Smooth muscle cell (in vitro differentiated cells): ENCODE measurements at regions not wholly inside any gene's neighbourhood (a gene's known extent, or its start where the extent isn't known, plus 50 kb on each side); places are given as distances from the start of the nearest gene placed in this dataset.

ENCODE experiments used
- DNase-seq: peaks from one replicate; lab custom pipeline; 2025; ENCODE audit not compliant: unreplicated experiment; lab: John Stamatoyannopoulos, UW
- H2AFZ ChIP-seq: fragments of 200-600 bp; sonication (generic); 2 replicates; pipeline ENCODE4 v1.6.0; 2016; ENCODE audit warnings: antibody characterized with exemption, low read depth, mild to moderate bottlenecking
- H3F3A ChIP-seq: fragments of 200-600 bp; sonication (generic); 2 replicates; pipeline ENCODE4 v1.6.0; 2017; ENCODE audit warnings: antibody characterized with exemption, low read depth
- H3K27ac ChIP-seq: fragments of 200-600 bp; sonication (generic); 2 replicates; pipeline ENCODE4 v1.5.1; 2016; ENCODE audit warnings: low read depth, mild to moderate bottlenecking
- H3K27me3 ChIP-seq: fragments of 200-600 bp; sonication (generic); 2 replicates; pipeline ENCODE4 v1.6.1; 2016; ENCODE audit warnings: low read depth, mild to moderate bottlenecking
- H3K36me3 ChIP-seq: fragments of 200-600 bp; sonication (generic); 2 replicates; pipeline ENCODE4 v1.5.1; 2016; ENCODE audit warnings: low read depth
- H3K4me1 ChIP-seq: fragments of 200-600 bp; sonication (generic); 2 replicates; pipeline ENCODE4 v1.5.1; 2016; ENCODE audit warnings: low read depth
- H3K4me2 ChIP-seq: fragments of 200-600 bp; sonication (generic); 2 replicates; pipeline ENCODE4 v1.6.0; 2016; ENCODE audit warnings: mild to moderate bottlenecking
- H3K4me3 ChIP-seq: fragments of 200-600 bp; sonication (generic); 2 replicates; pipeline ENCODE4 v1.5.1; 2016; ENCODE audit warnings: mild to moderate bottlenecking
- H3K79me2 ChIP-seq: fragments of 200-600 bp; sonication (generic); 2 replicates; pipeline ENCODE4 v1.6.0; 2016; ENCODE audit warnings: low read depth, mild to moderate bottlenecking
- H3K9ac ChIP-seq: fragments of 200-600 bp; sonication (generic); 2 replicates; pipeline ENCODE4 v1.6.0; 2016; ENCODE audit warnings: low read depth
- H3K9me3 ChIP-seq: fragments of 200-600 bp; sonication (generic); replicated peaks from 2 replicates; pipeline ENCODE4 v1.5.1; 2016; ENCODE audit warnings: low read depth
- H4K20me1 ChIP-seq: fragments of 200-600 bp; sonication (generic); 2 replicates; pipeline ENCODE4 v1.6.0; 2016; ENCODE audit warnings: low read depth
- WGBS: methylation state at CpG from one replicate; pipeline ENCODE4 v1.1.7; 2016; ENCODE audit warnings: low lambda C conversion rate; 5-methylcytosine and 5-hydroxymethylcytosine counted together
- TF ChIP-seq, protein P1 (sequence below): fragments of 200-600 bp; sonication (generic); IDR thresholded peaks from 2 replicates; pipeline ENCODE4 v1.5.1; 2017; ENCODE audit warnings: borderline replicate concordance, mild to moderate bottlenecking, antibody characterized with exemption; ENCODE audit not compliant: insufficient read depth, poor library complexity, severe bottlenecking

DNA sequence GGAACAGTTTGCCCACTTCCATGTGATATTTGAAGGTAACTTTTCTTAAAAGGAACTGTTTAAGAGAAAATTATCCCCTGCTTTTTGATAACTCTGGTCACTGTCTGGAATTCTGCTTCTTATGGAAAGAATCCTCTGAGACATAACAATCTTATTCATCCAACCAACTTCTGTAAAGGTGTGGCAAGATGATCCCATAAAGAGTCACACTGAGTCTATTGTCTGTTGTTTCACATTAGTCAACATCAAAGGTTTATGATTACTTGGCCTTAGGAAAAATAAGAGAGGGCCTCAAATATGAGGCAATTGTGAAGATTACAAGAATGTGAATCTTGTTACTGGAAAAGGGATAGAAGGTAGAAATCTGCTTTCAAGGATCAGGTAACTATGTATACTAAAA is 88.0 kb upstream of the MAGEB18 start:
- no peak for DNase-seq
- Histone ChIP-seq H3K9me3 (no peaks in the 10 kb centered on the region), H3K9ac (no peak overlapping the region), H3K27me3 (no peaks in the 10 kb centered on the region), H3K4me3 (no peak overlapping the region), H3K36me3 (no peaks in the 10 kb centered on the region), H3F3A (no peaks in the 10 kb centered on the region), H4K20me1 (no peaks in the 10 kb centered on the region), H3K4me2 (no peak overlapping the region), H2AFZ (no peak overlapping the region), H3K79me2 (no peaks in the 10 kb centered on the region), H3K27ac (no peak overlapping the region), H3K4me1 (no peaks in the 10 kb centered on the region)
- TF ChIP-seq, protein P1, sequence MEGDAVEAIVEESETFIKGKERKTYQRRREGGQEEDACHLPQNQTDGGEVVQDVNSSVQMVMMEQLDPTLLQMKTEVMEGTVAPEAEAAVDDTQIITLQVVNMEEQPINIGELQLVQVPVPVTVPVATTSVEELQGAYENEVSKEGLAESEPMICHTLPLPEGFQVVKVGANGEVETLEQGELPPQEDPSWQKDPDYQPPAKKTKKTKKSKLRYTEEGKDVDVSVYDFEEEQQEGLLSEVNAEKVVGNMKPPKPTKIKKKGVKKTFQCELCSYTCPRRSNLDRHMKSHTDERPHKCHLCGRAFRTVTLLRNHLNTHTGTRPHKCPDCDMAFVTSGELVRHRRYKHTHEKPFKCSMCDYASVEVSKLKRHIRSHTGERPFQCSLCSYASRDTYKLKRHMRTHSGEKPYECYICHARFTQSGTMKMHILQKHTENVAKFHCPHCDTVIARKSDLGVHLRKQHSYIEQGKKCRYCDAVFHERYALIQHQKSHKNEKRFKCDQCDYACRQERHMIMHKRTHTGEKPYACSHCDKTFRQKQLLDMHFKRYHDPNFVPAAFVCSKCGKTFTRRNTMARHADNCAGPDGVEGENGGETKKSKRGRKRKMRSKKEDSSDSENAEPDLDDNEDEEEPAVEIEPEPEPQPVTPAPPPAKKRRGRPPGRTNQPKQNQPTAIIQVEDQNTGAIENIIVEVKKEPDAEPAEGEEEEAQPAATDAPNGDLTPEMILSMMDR: no peak

DNA sequence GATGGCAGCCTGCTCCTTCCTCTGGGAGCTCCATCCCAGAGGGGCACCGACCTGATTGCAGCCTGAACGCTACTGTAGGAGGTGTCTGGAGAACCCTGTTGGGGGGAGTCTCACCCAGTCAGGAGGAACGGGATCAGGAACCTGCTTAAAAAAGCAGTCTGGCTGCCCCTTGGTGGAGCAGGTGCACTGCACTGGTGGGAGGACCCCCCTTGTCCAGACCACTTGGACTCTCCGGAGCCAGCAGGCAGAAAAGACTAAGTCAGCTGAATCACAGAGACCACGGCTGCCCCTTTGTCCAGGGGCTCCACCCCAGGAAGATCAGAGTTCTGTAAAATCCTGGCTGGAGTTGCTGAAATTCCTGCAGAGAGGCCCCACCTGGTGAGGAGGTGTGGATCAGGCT is 67.3 kb upstream of the MAGEB18 start:
- H3K4me1 ChIP-seq: no peaks in the 10 kb centered on the region
- no peaks in the 10 kb centered on the region for H3F3A ChIP-seq
- no peaks in the 10 kb centered on the region for H4K20me1 ChIP-seq
- 77% methylated on average over 5 of the region's 5 CpGs for WGBS
- no peaks in the 10 kb centered on the region for H3K9me3 ChIP-seq
- DNase-seq: no peak
- no peaks in the 10 kb centered on the region for H3K79me2 ChIP-seq
- no peak overlapping the region for H2AFZ ChIP-seq
- H3K4me3 ChIP-seq: no peak overlapping the region
- H3K27me3 ChIP-seq: no peaks in the 10 kb centered on the region
- H3K4me2 ChIP-seq: no peak overlapping the region
- H3K27ac ChIP-seq: no peak overlapping the region
- no peak overlapping the region for H3K9ac ChIP-seq
- TF ChIP-seq, protein P1: no peak
- no peaks in the 10 kb centered on the region for H3K36me3 ChIP-seq

DNA sequence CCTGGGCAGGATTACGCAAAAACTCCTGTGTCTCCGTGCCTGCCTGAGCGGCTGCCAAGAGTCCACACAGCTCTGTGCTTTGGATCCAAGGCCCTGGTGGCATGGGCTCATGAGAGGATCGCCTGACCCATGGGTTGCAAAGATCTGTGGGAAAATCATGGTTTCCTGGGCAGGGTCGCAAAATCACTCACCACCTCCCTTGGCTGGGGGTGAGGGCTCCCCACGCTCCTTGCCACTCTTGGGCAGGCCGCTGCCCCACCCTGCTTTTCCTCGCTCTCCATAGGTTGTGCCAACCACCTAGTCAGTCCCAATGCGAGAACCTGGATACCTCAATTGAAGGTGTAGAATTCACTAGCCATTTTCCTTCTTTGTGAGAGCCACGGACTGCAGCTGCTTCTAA is 66.5 kb upstream of the MAGEB18 start:
- H3K9me3 ChIP-seq: no peaks in the 10 kb centered on the region
- H3K4me3 ChIP-seq: no peak overlapping the region
- no peaks in the 10 kb centered on the region for H3K79me2 ChIP-seq
- no peak overlapping the region for H2AFZ ChIP-seq
- H3K9ac ChIP-seq: no peak overlapping the region
- H3F3A ChIP-seq: no peaks in the 10 kb centered on the region
- no peaks in the 10 kb centered on the region for H3K4me1 ChIP-seq
- H3K4me2 ChIP-seq: no peak overlapping the region
- H3K27ac ChIP-seq: no peak overlapping the region
- TF ChIP-seq, protein P1: no peak
- no peaks in the 10 kb centered on the region for H3K27me3 ChIP-seq
- no peaks in the 10 kb centered on the region for H4K20me1 ChIP-seq
- WGBS: 87% methylated on average over 10 of the region's 10 CpGs
- H3K36me3 ChIP-seq: no peaks in the 10 kb centered on the region
- no peak for DNase-seq

DNA sequence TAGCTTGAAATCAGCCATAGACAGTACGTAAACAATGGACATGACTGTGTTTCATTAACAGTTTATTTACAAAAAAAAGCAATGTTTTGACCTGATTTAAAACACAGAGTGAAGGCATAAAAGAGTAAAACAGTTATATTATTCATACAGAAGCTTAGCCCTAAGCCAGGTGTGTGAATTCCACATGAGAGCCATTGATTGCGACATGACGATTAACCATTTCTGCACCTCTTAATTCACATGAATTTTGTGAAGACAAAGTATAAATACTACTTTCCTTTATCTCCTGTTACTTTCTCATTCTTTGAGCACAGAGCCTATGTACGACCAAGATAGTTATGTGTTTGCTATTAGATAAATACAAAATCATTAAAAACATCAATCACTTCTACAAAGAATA is 55.0 kb upstream of the MAGEB18 start:
- Histone ChIP-seq H3K36me3 (no peaks in the 10 kb centered on the region), H2AFZ (no peak overlapping the region), H3K9me3 (no peaks in the 10 kb centered on the region), H3K79me2 (no peaks in the 10 kb centered on the region), H3K27ac (no peak overlapping the region), H3K4me3 (no peak overlapping the region), H3K4me2 (no peak overlapping the region), H3F3A (no peaks in the 10 kb centered on the region), H3K9ac (no peak overlapping the region), H3K27me3 (no peaks in the 10 kb centered on the region), H3K4me1 (no peaks in the 10 kb centered on the region), H4K20me1 (no peaks in the 10 kb centered on the region)
- TF ChIP-seq, protein P1: no peak
- WGBS: 95% methylated on average over 4 of the region's 4 CpGs
- DNase-seq: no peak
